ENCODE measurements at regions not wholly inside any gene's neighbourhood (a gene's known extent, or its start where the extent isn't known, plus 50 kb on each side); places are given as distances from the start of the nearest gene placed in this dataset.

DNA sequence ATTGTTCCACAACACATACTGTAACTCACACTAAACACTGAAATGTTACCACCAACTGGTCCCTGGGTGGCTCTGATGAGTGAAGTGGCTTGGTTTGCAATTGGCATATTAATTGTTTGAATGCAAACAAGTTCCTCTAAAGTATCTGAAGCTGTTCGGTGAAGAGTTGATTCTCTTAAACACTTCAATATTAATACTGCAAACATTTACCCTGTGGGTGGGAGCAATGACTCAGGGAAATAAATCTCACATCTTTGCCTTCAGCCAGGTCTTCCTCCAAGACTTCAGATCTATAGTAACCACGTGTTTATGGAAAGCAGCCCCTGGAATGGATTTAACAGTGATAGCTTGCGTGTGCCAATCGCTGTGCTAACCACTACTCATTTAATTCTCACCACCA, 176.0 kb downstream of the MAFB start:
- DNase-seq (ENCODE audit: low read depth) = no peak
- TF ChIP-seq, protein P1, sequence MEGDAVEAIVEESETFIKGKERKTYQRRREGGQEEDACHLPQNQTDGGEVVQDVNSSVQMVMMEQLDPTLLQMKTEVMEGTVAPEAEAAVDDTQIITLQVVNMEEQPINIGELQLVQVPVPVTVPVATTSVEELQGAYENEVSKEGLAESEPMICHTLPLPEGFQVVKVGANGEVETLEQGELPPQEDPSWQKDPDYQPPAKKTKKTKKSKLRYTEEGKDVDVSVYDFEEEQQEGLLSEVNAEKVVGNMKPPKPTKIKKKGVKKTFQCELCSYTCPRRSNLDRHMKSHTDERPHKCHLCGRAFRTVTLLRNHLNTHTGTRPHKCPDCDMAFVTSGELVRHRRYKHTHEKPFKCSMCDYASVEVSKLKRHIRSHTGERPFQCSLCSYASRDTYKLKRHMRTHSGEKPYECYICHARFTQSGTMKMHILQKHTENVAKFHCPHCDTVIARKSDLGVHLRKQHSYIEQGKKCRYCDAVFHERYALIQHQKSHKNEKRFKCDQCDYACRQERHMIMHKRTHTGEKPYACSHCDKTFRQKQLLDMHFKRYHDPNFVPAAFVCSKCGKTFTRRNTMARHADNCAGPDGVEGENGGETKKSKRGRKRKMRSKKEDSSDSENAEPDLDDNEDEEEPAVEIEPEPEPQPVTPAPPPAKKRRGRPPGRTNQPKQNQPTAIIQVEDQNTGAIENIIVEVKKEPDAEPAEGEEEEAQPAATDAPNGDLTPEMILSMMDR (IDR thresholded peaks at IDR 0.05; ENCODE audit: insufficient read depth, low read depth, low read length, missing control alignments) = no peak
- H3K4me3 ChIP-seq (ENCODE audit: low read length) = no peak overlapping the region

DNA sequence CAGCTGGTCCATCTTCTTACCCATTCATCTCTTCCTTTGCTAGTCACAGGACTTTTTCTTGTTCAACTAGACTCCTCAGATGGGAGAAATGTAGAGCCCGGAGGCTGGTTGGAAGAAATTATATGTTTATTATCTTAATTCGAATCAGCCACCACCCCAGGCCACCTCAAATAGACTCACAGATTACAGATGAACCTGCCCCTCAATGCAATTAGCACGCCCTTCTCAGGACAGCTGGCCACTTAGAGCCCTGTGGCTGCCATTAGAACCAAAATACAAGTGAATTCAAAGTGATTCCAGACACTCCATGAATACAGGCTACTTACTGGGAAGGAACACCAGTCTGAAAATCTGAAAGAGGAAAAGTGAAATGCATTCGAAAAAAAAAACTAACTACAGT, 176.4 kb downstream of the MAFB start:
- DNase-seq (ENCODE audit: low read depth) = no peak
- TF ChIP-seq, protein P1 (IDR thresholded peaks at IDR 0.05; ENCODE audit: insufficient read depth, low read depth, low read length, missing control alignments) = no peak
- H3K4me3 ChIP-seq (ENCODE audit: low read length) = no peak overlapping the region

DNA sequence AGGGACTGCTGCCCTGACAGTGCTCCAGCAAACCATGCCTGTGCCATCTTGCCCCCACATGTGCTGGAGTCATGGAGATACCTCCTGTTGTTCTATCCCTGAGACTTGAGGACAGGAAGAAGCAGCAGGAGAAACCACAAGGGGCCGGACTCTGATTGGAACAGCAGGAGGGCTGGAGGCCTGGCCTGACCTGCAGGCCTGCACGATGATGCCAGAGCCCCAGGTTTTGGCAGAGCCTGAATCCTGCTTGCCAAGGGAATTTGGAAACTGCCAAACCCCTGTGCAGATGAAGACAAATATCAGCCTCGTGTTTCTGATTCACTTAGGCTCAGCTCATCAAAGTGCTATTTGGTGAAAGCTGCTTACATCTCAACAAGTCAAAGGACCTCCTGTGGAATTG, 177.6 kb downstream of the MAFB start:
- no peak overlapping the region for H3K4me3 ChIP-seq (ENCODE audit: low read length)
- peak; percentile 38 for DNase-seq (ENCODE audit: low read depth)
- TF ChIP-seq, protein P1 (IDR thresholded peaks at IDR 0.05; ENCODE audit: insufficient read depth, low read depth, low read length, missing control alignments) = no peak

DNA sequence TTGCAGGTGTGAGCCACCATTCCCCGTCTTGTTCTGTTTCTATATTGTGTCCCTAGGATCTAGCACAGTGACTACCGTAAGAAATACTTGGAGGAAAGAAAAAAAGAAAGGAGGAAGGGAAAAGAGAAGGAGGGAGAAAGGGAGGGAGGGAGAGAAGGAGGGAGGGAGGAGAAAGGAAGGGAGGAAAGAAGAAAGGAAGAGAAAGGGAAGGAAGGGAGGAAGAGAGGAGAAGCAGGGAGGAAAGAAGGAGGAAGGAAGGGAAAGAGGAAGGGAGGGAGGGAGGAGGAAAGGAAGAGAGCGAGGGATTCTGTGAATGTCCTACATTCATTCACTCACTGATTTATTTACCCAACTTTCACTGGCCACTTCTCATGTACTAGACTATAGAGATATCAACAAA, 178.4 kb downstream of the MAFB start:
- TF ChIP-seq, protein P1 (IDR thresholded peaks at IDR 0.05; ENCODE audit: insufficient read depth, low read depth, low read length, missing control alignments) = no peak
- no peak overlapping the region for H3K4me3 ChIP-seq (ENCODE audit: low read length)
- DNase-seq (ENCODE audit: low read depth) = no peak

DNA sequence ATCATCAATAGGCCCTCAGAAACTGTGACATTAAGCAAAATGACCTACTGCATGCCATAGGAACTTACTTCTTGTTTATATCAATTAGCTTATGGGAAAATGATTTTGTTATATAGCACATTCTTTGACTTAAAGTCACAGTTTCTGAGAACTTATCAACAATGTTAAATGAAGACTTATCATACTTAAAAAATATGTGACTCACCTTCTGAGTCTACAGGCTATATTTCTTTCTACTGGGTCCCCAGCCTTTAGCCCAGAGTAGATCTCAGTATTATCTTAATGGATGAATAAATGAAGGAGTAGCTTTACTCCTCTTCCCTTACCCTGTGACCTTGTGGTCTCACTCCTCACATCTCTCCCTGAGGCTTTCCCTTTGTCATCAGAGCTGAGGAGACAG, 180.2 kb downstream of the MAFB start:
- TF ChIP-seq, protein P1 (IDR thresholded peaks at IDR 0.05; ENCODE audit: insufficient read depth, low read depth, low read length, missing control alignments) = no peak
- no peak overlapping the region for H3K4me3 ChIP-seq (ENCODE audit: low read length)
- no peak for DNase-seq (ENCODE audit: low read depth)

DNA sequence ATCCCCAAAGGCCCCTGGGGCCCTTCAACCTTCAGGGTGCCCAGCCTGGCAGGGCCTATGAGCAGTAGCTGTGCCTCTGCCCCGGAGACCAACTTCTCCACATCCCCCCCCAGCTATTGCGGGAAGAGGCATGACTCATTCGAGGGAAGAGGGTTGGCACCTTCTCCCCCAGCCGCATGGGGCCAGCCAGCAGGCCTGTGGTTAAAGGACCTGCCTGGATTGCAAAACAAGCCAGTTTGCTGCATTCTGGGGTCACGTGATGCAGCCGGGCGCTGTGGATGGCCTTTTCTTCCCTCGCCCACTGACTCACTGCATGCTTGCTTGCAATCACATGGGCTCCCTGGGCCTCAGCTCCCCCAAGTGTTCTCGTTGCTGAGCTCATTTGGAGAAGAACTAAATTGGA, 182.5 kb downstream of the MAFB start:
- TF ChIP-seq, protein P1 (IDR thresholded peaks at IDR 0.05; ENCODE audit: insufficient read depth, low read depth, low read length, missing control alignments) = no peak
- H3K4me3 ChIP-seq (ENCODE audit: low read length) = no peak overlapping the region
- peak; percentile 98 for DNase-seq (ENCODE audit: low read depth)

DNA sequence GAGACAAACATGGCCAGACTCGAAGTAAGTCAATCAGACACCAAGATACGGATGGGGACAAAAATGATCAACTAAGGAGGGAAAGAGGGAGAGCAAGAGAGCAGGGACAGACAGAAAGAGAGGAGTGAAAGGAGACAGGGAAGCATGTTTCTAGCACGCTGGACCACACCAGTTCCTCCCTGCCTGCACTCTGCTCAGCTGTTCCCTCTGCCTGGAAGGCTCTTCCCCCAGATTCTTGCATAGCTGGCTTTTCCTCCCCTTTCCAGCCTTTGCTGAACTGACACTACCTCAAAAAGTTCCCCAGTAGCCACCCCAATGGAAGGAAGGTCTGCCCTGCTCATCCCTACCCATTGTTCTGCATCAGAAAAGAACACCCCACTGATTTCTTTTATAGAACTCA, 185.9 kb downstream of the MAFB start:
- TF ChIP-seq, protein P1 (IDR thresholded peaks at IDR 0.05; ENCODE audit: insufficient read depth, low read depth, low read length, missing control alignments) = no peak
- H3K4me3 ChIP-seq (ENCODE audit: low read length) = no peak overlapping the region
- DNase-seq (ENCODE audit: low read depth) = no peak

Measured in epithelial cell of esophagus (primary cell).